Right renal cortex interstitium (tissue), 3 donors: ENCODE measurements at regions not wholly inside any gene's neighbourhood (a gene's known extent, or its start where the extent isn't known, plus 50 kb on each side); places are given as distances from the start of the nearest gene placed in this dataset.
"Not testable (repeated sequence)": the region's sequence is repeated elsewhere in the genome, so short reads cannot be mapped to it uniquely, and the experiment has no call there.

Experiments used
- DNase-seq, 3 donors: peaks; one replicate each; pipeline ENCODE4 v3.0.0-alpha.2; 2013; ENCODE audit warnings: low read depth in 3 of 3, low spot score in 2 of 3

DNA sequence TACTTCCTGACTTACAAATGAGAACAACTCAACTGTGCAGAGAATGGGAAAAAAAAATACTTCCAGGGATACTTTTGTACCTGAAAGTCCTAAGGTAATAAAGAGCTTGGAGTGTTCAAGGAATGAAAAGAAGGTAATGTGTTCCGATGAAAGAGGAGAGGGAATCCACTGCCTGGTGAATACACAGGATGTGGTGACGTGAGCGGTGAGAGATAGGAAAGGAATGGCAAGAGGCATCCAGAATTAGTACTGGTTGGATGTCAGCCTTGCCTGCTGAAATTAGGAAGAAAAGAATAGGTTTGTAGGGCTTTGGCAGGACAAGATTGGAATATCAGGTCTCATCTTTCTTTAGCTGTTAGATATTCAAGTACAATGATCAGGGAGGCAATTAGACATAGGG lies 347.7 kb downstream of the POM121L12 start:
- DNase-seq = no peak

DNA sequence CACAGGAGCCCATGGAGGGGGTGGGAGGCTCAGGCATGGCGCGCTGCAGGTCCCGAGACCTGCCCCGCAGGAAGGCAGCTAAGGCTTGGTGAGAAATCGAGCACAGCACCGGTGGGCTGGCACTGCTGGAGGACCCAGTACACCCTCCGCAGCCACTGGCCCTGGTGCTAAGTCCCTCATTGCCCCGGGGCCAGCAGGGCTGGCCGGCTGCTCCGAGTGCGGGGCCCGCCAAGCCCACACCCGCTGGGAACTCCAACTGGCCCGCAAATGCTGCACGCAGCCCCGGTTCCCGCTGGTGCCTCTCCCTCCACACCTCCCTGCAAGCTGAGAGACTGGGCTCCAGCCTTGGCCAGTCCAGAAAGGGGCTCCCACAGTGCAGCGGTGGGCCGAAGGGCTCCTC lies 349.8 kb downstream of the POM121L12 start:
- DNase-seq = not testable (repeated sequence)

DNA sequence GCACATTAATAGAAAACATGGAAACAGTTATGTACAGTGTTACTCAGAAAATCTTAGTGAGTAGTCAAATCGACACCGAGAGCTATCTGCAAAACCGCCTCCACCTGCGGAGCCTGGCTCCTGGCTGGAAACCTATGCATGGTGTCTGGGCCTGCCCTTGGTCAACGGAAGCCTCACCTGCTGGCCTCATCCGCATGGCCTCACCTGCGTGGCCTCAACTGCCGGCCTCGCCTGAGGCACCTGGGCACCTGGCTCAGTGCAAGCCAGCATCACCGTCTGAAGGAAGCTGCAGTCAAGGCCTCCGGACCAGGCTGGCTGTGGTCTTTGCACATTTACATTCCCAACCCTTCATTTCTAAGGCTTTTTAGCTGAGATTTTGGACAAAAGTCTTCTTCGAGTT lies 352.1 kb downstream of the POM121L12 start:
- no peak for DNase-seq

DNA sequence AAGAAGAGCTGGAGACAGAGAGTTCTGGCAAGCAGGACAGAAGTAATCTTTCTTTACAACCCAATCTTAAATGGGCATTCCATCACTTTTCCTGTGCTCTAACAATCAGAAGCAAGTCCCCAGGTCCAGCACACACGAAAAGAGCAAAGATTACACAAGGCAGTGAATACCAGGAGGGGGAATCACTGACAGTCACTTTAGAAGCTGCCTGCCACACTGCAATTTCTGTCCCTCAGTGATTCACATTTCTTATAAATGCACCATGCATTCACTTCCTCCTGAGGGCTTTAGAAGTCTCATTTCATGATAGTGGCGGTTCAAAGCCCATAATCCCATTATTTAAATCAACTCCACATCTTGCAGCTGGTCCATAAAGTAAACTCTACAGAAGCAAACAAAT lies 362.5 kb downstream of the POM121L12 start:
- DNase-seq = no peak

DNA sequence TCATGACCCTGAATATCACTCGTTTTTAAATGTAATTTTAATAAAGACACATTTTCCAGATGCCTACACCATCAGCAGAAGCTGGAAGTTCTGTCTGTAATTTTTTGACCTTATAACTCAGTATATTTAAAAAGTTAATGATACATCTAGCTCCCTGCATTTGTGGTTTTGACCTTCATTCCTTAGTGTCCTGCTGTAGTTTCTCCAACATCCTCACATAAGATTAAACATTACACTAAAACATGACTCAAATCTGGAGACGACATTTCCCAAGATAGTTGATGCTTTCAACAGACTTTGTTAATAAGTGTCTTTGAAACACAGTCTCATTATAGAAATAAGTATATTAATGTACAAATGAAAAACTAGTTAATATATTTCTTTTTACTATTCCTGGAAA lies 363.1 kb downstream of the POM121L12 start:
- no peak for DNase-seq

DNA sequence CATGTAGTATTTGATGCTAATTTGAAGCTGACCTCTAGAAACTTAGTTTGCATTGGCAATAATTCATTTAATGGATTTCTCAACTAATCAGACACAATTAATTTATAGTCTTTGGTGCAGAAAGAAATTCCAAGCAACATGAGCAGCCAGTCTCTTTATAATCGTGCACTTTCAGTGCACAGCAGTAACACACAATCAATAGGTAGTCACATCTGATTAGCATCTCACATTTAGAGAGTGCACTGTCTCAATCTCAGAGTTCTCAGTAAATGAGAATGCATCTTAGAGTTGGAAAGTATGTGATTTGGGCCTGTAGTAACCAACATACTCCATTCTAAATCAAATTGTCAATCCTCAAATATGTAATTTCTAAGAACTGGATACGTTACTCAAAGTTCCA lies 377.6 kb downstream of the POM121L12 start:
- no peak for DNase-seq

DNA sequence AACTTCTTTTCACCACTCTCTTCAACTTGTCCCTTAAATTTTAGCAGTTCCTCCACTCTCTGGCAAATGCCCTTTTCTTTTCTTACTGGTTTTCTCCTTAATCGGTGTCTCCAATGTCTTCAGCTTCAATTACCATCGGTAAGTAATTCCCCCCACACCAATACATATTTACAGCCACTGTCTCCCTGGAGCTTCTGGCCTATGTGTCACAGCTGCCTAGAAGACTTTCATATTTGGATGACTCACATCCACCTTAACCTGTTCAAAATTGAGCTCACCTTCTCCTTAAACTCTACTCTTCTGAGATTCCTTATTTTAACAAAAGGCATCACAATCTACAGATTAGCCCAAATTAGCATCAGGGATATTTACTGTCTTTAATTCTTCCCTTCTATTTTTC lies 380.4 kb downstream of the POM121L12 start:
- no peak for DNase-seq

DNA sequence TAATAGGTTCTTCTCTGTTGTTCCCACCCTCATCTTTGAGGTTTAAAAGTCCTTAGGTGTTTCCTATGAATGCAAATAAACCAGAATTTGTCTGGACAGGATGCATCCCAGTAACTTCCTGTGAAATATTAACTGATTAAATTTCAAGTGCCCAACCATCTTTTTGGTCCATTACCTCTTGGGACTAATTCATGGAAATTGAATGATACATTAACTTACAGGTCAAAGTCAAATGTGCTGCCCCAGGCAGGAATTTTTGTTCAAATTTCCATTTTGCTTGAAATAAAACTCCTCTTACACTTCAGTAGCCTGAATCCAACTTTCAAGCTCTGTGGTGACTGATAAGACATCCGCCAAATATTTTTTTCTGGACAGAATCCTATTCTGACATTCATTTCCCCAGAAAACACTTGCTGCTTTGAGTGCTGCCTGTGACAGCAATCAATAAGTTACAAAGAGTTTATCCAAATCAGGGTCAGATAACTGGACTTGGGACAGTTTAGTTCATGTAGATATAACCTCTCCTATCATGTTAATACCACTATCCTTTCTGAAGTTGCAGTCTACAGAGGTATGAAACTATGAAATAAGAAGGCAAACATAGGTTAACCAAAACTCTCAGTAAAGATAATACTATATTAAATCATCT lies 383.5 kb downstream of the POM121L12 start:
- no peak for DNase-seq

DNA sequence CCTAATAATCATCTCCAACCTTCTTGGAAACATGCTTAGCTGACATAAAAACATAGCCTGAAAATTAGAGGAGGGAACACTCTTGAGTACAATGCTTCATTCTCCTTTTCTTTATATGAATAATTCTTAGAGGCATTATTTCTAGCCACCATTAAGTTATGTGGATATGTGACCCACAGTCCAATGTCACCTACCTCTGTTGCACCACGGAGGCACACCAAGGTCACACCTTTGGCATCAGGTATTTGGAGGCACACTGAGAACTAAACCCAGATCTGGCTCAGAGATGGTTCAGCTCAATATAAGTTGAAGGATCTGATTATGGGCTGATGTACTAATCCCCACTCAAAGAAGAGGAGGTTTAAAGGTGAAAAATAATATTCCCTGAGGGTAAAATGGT lies 385.1 kb downstream of the POM121L12 start:
- DNase-seq = no peak

DNA sequence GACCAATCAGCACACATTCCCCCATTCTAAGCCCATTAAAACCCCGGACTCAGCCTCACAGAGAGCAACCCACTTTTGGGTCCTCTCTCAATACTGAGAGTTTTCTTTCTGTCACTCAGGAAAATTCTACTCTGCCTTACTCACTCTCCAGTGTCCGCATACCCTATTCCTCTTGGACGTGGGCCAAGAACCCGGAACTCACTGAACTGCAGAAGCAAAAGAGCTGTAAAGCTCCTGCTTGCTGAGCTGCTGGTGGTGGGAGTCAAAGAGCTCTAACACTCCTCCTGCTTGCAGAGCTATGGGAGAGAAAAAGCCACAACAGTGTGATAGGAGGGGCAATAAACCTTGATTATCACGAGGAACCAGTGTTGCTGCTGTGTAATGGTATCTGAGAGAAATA lies 386.9 kb downstream of the POM121L12 start:
- peak in 1 of 3 donors; percentile 32 for DNase-seq

DNA sequence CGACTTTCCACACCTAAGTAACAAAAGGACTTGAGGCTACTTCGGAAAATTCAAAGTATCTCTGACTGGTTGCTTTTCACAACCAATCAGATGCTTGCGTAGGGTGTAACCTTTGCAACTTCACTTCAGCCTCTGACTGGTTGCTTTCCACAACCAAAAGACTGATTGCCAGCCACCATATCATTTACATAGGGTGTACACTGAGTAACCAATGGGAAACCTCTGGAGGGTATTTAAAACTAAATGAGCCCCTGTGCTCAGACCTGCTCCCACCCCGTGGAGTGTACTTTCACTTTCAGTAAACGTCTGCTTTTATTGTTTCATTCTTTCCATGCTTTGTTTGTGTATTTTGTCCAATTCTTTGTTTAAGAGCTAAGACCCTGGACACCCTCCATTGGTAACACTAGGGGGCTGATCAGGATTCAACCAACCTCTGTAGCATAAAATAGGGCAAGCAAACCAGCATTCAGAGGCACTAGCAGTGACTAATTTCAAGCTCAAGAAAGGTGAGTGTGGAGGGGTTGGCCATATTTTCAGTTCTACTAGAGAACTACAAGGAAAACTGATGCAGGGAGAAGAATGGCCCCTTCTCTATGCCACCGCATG lies 390.8 kb downstream of the POM121L12 start:
- DNase-seq = no peak

DNA sequence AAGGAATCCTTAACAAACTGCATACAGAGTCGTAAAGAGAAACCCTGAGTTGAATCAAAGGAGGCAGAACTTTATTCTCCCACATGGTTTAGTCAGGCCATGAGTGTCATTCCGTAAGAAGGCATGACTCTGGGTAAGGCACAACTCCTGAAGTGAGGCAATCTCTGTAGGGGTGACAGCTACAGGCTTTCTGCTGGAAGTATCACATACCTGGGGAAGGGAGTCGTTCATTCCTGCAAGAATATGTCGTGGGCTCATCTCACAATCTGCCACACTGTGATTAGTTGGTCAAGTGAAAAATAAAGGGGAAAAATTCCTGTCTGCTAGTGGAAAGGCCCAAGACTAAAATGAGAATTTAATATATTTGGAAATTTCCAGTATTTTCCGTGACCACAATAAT lies 392.6 kb downstream of the POM121L12 start:
- DNase-seq = no peak

DNA sequence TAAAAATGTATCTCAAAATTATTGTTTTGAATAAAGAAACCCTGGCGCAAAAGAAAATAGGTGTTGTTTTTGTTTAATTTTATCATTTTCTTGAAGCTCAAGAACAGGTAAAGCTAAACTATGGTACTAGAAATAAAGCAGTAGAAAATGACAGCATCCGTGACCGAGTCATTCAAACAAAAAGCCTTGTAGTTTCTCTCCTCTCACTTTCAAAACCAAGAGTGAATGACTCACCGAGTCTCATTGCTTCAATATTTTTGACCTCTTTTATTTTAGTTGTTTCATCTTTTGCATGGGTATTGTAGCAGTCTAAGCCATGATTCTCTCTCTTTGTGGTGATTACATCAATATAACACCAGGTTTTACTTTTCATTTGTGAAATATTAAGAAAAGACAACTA lies 396.5 kb downstream of the POM121L12 start:
- DNase-seq = no peak

DNA sequence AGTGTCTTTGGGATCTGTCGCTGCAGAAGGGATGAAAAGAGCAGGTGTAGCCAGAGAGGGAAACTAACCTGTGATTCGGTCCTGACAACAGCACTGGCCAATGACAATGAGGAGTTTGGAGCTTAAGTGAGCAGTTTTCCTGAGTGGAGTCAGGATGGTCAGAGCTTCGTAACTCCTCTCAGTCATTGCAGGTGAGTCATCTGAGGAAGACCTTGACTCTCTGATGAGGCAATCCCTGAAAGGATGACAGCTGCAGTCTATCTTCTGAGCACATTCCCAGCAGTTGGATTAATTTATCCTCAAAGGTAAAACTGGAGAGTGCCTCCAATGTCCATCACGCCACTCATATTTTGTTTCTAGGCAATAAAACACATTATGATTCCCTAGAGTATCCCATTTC lies 401.9 kb downstream of the POM121L12 start:
- DNase-seq = no peak

DNA sequence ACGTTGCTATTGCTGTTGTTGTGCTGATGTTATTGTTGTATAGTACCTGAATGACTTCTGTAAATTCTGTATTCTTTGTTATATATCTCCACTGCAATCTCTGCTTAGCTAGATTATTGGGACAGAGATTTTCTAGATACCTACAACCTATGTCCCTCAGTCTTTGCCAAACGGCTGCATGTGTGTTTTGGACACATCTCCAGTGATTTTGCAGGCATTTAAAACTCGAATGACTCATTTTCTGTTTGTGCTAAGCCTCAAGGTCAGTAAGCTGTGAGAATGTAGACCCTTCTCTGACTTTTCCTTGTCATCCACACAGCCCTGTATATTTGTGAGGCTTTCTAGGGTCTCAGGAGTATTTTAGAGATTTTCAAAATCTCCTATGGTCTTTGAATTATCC lies 410.7 kb downstream of the POM121L12 start:
- no peak for DNase-seq

DNA sequence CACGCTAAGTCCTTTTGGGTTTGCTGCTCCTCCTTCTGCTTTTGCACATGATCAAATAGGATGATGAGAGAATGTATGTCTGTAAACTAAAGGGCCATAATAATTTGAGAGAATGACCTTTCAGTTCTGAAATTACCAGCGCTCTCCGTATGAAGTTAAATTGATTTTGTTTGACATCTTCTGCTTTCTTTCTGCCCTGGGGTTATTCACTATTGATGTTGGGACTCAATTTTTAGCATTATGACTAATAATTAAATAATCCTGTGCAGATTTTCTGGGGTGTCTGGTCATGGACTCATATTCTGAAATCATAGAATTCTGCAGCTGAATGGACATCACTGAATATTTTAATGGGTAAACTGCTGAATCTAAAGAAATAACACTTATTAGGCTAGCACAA lies 423.2 kb downstream of the POM121L12 start:
- no peak for DNase-seq

DNA sequence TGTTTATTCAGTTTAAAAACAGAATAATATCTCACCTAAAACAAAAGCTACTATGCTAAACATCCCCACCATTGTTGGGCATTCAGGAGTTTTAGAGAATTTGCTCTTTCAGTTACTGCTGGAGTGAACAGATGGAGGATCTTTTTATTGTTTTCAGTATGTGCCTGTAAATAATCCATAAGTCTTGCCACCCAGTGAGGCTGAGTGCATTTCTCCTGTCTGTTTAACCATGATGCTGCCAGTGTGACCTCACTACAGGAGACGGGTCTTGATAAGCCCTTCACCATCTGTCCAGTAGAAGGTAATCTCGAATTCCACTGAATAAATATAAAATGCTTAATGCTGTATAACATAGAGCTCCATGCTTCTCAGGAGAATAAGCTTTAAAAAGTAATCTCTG lies 430.9 kb downstream of the POM121L12 start:
- no peak for DNase-seq

DNA sequence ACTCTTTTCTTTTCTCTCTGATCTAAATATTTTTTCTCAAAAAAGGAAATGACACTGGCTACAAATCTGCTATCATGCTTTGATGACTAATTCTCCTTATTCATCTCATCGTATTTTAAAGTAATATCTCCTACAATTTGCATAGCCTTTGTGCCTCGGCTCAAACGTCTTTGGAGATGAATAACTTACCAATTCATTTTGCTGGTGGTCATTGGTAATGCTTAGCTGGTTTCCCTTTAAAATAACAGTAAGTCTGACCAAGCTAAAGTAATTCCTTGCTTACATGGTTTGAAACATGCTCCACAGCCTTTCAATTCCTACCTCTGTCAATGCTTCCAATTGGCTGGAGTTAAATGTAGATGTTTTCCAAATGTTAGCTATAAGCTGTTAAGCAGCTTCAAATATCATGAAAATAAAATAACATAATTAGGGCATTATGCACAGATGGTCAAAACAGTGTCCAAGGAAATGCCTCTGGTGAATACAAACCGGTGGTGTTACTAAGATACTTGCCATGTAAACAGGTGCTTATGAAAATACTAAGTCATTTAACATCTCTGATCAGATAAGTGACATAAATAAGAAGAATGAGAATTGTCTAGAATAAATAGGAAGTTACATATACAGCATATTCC lies 435.0 kb downstream of the POM121L12 start:
- no peak for DNase-seq

DNA sequence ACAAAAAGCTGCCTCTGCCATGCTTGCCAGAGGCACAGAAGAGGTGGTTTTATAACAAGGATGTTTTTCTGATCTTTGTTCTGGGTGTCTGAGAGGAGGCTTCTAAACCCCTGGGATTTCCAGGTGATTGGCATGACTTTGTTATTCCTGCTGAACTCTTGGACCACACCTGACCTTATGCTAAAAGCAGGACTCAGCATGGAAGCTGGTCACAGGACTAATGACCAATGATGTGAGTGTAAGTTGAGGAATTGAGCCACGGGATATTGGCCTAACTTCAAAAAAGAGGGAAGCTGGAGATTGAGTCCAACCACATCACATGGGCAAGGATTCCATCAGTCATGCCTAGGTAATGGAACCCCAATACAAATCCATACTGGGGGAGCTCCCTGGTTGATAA lies 437.9 kb downstream of the POM121L12 start:
- DNase-seq = no peak

DNA sequence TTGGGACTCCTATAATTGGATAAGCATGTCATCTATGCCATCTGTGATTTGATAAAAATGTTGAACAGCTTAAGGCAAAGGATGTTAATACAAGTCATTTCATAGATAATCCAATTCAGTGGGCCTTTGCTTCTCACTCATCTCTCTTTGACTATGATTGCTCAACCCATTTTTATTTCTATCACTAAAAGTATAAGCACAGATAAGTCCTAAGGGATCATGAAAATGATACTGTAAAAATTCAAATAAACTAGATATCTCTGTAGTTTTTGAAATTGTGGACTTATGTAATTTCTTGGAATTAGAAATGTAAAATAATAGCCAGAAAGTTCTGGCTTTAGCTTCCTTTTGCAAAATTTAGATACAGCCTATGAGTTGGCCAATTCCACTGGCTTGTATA lies 440.3 kb downstream of the POM121L12 start:
- DNase-seq = no peak

DNA sequence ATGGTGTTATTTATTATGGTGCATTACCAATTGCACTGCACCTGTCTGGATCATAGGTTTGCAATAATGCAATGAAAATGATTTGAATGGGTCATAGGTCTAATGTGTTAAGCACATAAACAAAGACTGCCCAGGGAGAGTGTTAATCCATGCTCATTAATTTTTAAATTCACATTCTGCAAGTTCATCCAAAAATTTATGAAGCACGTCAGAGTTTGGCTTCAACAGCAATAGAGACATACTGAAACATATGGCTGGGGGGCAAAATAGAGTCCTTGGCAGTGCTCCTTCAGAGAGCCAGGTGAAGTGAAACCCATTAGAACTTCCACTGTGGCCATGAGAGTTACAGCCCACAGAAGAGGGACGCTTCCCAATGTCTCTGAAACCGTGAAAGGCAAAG lies 441.1 kb downstream of the POM121L12 start:
- DNase-seq = no peak

DNA sequence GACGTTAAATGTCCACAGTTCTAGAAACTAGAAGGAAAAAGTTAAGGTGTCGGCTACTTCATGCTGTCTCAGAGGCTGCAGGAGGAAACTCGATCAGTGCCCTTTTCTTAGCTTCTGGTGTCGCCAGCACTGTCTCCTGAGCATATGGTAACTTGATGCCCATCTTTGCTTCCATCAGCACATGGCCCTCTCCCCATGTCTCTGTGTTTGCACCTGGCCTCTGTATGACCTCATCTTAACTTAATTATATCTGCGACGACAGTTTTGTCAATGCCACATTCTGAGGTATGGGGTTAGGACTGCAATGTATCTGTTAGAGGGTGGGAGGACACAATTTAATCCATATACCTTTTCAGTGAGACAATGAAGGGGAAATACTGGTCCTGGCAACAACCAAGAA lies 449.9 kb downstream of the POM121L12 start:
- no peak for DNase-seq

DNA sequence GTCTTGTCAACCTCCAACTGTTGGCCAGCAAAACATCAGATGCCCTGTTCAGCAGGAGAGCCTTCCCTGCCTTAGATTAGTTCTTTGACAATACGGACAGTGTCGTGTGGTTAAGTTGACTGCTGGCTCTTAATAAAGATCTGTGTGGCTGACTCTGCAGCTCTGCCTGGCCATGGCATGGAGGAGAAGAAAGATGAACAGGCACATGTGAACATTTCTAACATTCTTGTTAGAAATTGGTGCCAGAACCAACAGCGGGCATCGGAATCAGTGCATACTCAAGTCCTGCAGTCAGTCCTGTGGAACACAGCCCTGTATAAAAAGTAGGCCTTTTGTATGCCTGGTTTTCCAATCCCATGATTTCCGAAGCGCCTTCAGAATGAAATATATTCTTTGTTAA lies 455.6 kb downstream of the POM121L12 start:
- no peak for DNase-seq
